MM.1S (cell line): ENCODE measurements at regions not wholly inside any gene's neighbourhood (a gene's known extent, or its start where the extent isn't known, plus 50 kb on each side); places are given as distances from the start of the nearest gene placed in this dataset.

Experiments used
- DNase-seq: peaks from one replicate; pipeline ENCODE4 v3.0.0-alpha.2; 2015
- H2AFZ ChIP-seq: fragments of 300-600 bp; sonication (generic); 2 replicates; pipeline ENCODE4 v1.6.0; 2016; ENCODE audit warnings: antibody characterized with exemption, low read length
- H3F3A ChIP-seq: fragments of 300-600 bp; sonication (generic); 2 replicates; pipeline ENCODE4 v1.6.1; 2016; ENCODE audit warnings: mild to moderate bottlenecking, antibody characterized with exemption, low read length, moderate library complexity, mixed read lengths; ENCODE audit not compliant: insufficient read depth
- H3K27ac ChIP-seq: fragments of 300-600 bp; sonication (generic); 2 replicates; pipeline ENCODE4 v1.5.1; 2016; ENCODE audit warnings: mild to moderate bottlenecking, low read length
- H3K27me3 ChIP-seq: fragments of 300-600 bp; sonication (generic); replicated peaks from 2 replicates; pipeline ENCODE4 v1.6.0; 2016; ENCODE audit warnings: low read length; ENCODE audit not compliant: insufficient read depth
- H3K36me3 ChIP-seq: fragments of 300-600 bp; sonication (generic); replicated peaks from 2 replicates; pipeline ENCODE4 v1.6.1; 2016; ENCODE audit warnings: mild to moderate bottlenecking, low read length, mixed read lengths; ENCODE audit not compliant: insufficient read depth
- H3K4me1 ChIP-seq: fragments of 300-600 bp; sonication (generic); 2 replicates; pipeline ENCODE4 v1.6.1; 2016; ENCODE audit warnings: low read length, mixed read lengths
- H3K4me2 ChIP-seq: fragments of 300-600 bp; sonication (generic); 2 replicates; pipeline ENCODE4 v1.6.0; 2016; ENCODE audit warnings: low read depth, low read length
- H3K4me3 ChIP-seq: fragments of 300-600 bp; sonication (generic); 2 replicates; pipeline ENCODE4 v1.5.1; 2016; ENCODE audit warnings: low read length, mixed read lengths
- H3K79me2 ChIP-seq: fragments of 300-600 bp; sonication (generic); 2 replicates; pipeline ENCODE4 v1.6.1; 2016; ENCODE audit warnings: mixed run types, low read length, mixed read lengths
- H3K9ac ChIP-seq: fragments of 300-600 bp; sonication (generic); 2 replicates; pipeline ENCODE4 v1.6.1; 2016; ENCODE audit warnings: low read length, mixed read lengths
- H3K9me2 ChIP-seq: fragments of 300-600 bp; sonication (generic); replicated peaks from 2 replicates; pipeline ENCODE4 v1.6.1; 2016; ENCODE audit warnings: mild to moderate bottlenecking, low read length, mixed read lengths; ENCODE audit not compliant: insufficient read depth
- H3K9me3 ChIP-seq: fragments of 300-600 bp; sonication (generic); replicated peaks from 2 replicates; pipeline ENCODE4 v1.6.1; 2016; ENCODE audit warnings: mild to moderate bottlenecking, low read length, mixed read lengths; ENCODE audit not compliant: insufficient read depth
- H4K20me1 ChIP-seq: fragments of 300-600 bp; sonication (generic); 2 replicates; pipeline ENCODE4 v1.6.1; 2016; ENCODE audit warnings: mild to moderate bottlenecking, low read length, moderate library complexity, mixed read lengths; ENCODE audit not compliant: insufficient read depth
- EZH2 ChIP-seq: fragments of 300-600 bp; sonication (generic); optimal IDR thresholded peaks from 2 replicates; pipeline ENCODE3; 2017; ENCODE audit warnings: low read depth, mild to moderate bottlenecking, antibody characterized with exemption, low read length, mixed read lengths
- EZH2phosphoT487 ChIP-seq: fragments of 300-600 bp; sonication (generic); IDR thresholded peaks from 2 replicates; pipeline ENCODE4 v1.6.1; 2018; ENCODE audit warnings: antibody characterized with exemption, low read length
- TF ChIP-seq, protein P1 (sequence below): fragments of 300-600 bp; sonication (generic); IDR thresholded peaks from 2 replicates; pipeline ENCODE4 v1.5.1; 2016; ENCODE audit warnings: antibody characterized with exemption, low read length, mixed read lengths

DNA sequence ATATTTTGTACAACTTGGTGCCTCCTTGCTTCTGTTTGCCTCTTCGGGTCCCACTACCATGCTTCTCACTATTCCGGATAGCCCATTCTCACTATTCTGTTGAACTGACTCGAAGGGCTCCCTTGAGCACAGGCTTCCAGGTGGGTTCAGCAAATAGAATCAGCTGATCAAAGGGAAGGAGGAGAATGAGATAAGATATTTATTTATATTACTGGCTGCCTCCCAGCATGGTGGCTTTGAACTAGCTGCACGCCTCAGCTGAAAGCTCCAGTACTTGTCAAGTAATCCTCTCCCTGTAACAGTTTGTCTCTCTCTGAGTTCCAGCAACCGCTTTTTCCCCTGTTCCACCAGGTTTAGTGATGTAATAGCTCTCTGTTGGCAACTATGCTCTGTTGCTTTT lies 187.8 kb upstream of the HNRNPA3 start:
- Histone ChIP-seq H3F3A (no peaks in the 10 kb centered on the region), H3K36me3 (no peaks in the 10 kb centered on the region), H3K27ac (no peak overlapping the region), H3K27me3 (no peaks in the 10 kb centered on the region), H4K20me1 (no peaks in the 10 kb centered on the region), H3K79me2 (no peaks in the 10 kb centered on the region), H3K4me1 (no peaks in the 10 kb centered on the region), H3K9me2 (no peaks in the 10 kb centered on the region), H3K4me3 (no peak overlapping the region), H3K4me2 (no peak overlapping the region), H3K9me3 (no peaks in the 10 kb centered on the region), H3K9ac (no peak overlapping the region), H2AFZ (no peak overlapping the region)
- no peak for DNase-seq
- TF ChIP-seq, protein P1, sequence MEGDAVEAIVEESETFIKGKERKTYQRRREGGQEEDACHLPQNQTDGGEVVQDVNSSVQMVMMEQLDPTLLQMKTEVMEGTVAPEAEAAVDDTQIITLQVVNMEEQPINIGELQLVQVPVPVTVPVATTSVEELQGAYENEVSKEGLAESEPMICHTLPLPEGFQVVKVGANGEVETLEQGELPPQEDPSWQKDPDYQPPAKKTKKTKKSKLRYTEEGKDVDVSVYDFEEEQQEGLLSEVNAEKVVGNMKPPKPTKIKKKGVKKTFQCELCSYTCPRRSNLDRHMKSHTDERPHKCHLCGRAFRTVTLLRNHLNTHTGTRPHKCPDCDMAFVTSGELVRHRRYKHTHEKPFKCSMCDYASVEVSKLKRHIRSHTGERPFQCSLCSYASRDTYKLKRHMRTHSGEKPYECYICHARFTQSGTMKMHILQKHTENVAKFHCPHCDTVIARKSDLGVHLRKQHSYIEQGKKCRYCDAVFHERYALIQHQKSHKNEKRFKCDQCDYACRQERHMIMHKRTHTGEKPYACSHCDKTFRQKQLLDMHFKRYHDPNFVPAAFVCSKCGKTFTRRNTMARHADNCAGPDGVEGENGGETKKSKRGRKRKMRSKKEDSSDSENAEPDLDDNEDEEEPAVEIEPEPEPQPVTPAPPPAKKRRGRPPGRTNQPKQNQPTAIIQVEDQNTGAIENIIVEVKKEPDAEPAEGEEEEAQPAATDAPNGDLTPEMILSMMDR = no peak
- no peak for TF ChIP-seq EZH2phosphoT487
- TF ChIP-seq EZH2 = no peak

DNA sequence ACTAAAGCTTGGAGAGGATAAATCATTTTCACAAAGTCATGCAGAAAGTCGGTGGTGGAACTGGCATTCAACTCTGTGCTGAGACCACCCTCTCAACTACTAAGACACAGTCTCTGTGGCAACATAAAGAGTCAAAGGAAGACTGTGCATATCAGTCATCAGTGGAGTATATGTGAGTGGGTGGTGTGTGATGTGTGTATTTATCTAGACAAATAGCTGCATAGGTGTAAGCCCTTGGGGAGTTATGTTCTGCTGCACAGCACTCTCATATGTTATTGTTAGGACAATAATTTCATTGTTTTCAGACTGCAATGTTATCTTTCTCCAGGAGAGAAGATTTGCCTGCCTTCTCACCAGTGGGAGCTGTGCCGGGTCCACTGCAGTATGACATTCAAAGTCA lies 186.3 kb upstream of the HNRNPA3 start:
- no peak overlapping the region for H2AFZ ChIP-seq
- no peaks in the 10 kb centered on the region for H3K79me2 ChIP-seq
- H3K27ac ChIP-seq = no peak overlapping the region
- H3K9ac ChIP-seq = no peak overlapping the region
- no peak for DNase-seq
- no peaks in the 10 kb centered on the region for H4K20me1 ChIP-seq
- no peaks in the 10 kb centered on the region for H3K36me3 ChIP-seq
- no peaks in the 10 kb centered on the region for H3K9me3 ChIP-seq
- H3K9me2 ChIP-seq = no peaks in the 10 kb centered on the region
- H3F3A ChIP-seq = no peaks in the 10 kb centered on the region
- H3K27me3 ChIP-seq = no peaks in the 10 kb centered on the region
- H3K4me1 ChIP-seq = no peaks in the 10 kb centered on the region
- no peak overlapping the region for H3K4me2 ChIP-seq
- TF ChIP-seq EZH2 (no peak), EZH2phosphoT487 (no peak)
- TF ChIP-seq, protein P1 = no peak
- no peak overlapping the region for H3K4me3 ChIP-seq

DNA sequence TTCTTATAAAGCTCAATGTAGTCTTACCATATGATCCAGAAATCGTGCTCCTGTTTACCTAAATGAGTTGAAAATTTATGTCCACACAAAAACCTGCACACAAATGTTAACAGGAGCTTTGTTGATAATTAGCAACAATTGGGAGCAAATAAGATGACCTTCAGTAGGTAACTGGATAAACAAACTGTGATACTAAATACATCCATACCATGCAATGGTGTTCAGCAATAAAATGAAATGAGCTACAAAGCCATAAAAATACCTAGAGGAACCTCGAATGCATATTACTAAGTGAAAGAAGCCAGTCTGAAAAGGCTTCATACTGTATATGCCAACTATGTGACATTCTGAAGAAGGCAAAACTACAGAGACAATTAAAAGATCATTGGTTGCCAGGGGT lies 185.6 kb upstream of the HNRNPA3 start:
- no peaks in the 10 kb centered on the region for H3K27me3 ChIP-seq
- no peak overlapping the region for H3K9ac ChIP-seq
- DNase-seq = no peak
- H4K20me1 ChIP-seq = no peaks in the 10 kb centered on the region
- no peaks in the 10 kb centered on the region for H3F3A ChIP-seq
- H3K36me3 ChIP-seq = no peaks in the 10 kb centered on the region
- H3K4me3 ChIP-seq = no peak overlapping the region
- no peaks in the 10 kb centered on the region for H3K79me2 ChIP-seq
- no peaks in the 10 kb centered on the region for H3K9me2 ChIP-seq
- no peaks in the 10 kb centered on the region for H3K9me3 ChIP-seq
- TF ChIP-seq EZH2phosphoT487 = no peak
- TF ChIP-seq EZH2 = no peak
- TF ChIP-seq, protein P1 = no peak
- no peak overlapping the region for H3K27ac ChIP-seq
- no peak overlapping the region for H3K4me2 ChIP-seq
- H3K4me1 ChIP-seq = no peaks in the 10 kb centered on the region
- no peak overlapping the region for H2AFZ ChIP-seq
